Neural progenitor cell (in vitro differentiated cells): ENCODE measurements at regions not wholly inside any gene's neighbourhood (a gene's known extent, or its start where the extent isn't known, plus 50 kb on each side); places are given as distances from the start of the nearest gene placed in this dataset.

Experiments used
- DNase-seq: peaks from one replicate; pipeline ENCODE4 v3.0.0-alpha.2; 2016; ENCODE audit warnings: low spot score
- H2AFZ ChIP-seq: fragments of 200-600 bp; sonication (generic); replicated peaks from 2 replicates; pipeline ENCODE4 v1.6.1; 2016; ENCODE audit warnings: antibody characterized with exemption
- H3F3A ChIP-seq: fragments of 200-600 bp; sonication (generic); 2 replicates; pipeline ENCODE4 v1.6.1; 2016; ENCODE audit warnings: antibody characterized with exemption, low read depth
- H3K27ac ChIP-seq: fragments of 200-600 bp; sonication (generic); 2 replicates; pipeline ENCODE4 v1.5.1; 2016; ENCODE audit warnings: mild to moderate bottlenecking
- H3K27me3 ChIP-seq: fragments of 200-600 bp; sonication (generic); 2 replicates; pipeline ENCODE4 v1.6.1; 2016; ENCODE audit warnings: mild to moderate bottlenecking, moderate library complexity
- H3K36me3 ChIP-seq: fragments of 200-600 bp; sonication (generic); 2 replicates; pipeline ENCODE4 v1.5.1; 2016
- H3K4me1 ChIP-seq: fragments of 200-600 bp; sonication (generic); 2 replicates; pipeline ENCODE4 v1.6.1; 2016; ENCODE audit warnings: mixed run types
- H3K4me2 ChIP-seq: fragments of 200-600 bp; sonication (generic); 2 replicates; pipeline ENCODE4 v1.6.1; 2016
- H3K4me3 ChIP-seq: fragments of 200-600 bp; sonication (generic); 2 replicates; pipeline ENCODE4 v1.5.1; 2016
- H3K79me2 ChIP-seq: fragments of 200-600 bp; sonication (generic); 2 replicates; pipeline ENCODE4 v1.6.1; 2016; ENCODE audit warnings: low read depth
- H3K9ac ChIP-seq: fragments of 200-600 bp; sonication (generic); 2 replicates; pipeline ENCODE4 v1.6.1; 2016
- H3K9me3 ChIP-seq: fragments of 200-600 bp; sonication (generic); 2 replicates; pipeline ENCODE4 v1.5.1; 2016; ENCODE audit warnings: low read depth
- H4K20me1 ChIP-seq: fragments of 200-600 bp; sonication (generic); 2 replicates; pipeline ENCODE4 v1.6.1; 2016; ENCODE audit warnings: low read depth
- H3K27ac Mint-ChIP-seq: 3 replicates; pipeline ENCODE4 v1.8.0; 2021; ENCODE audit warnings: mixed read lengths
- H3K27me3 Mint-ChIP-seq: 2 replicates; pipeline ENCODE4 v1.8.0; 2022; ENCODE audit warnings: low read depth, mild to moderate bottlenecking, inconsistent platforms, moderate library complexity, mixed read lengths; ENCODE audit not compliant: insufficient read depth
- H3K36me3 Mint-ChIP-seq: 3 replicates; pipeline ENCODE4 v1.8.0; 2021; ENCODE audit warnings: mixed read lengths
- H3K4me1 Mint-ChIP-seq: 3 replicates; pipeline ENCODE4 v1.8.0; 2021; ENCODE audit warnings: mixed read lengths
- H3K4me3 Mint-ChIP-seq: 3 replicates; pipeline ENCODE4 v1.8.0; 2021; ENCODE audit warnings: mild to moderate bottlenecking, moderate library complexity, mixed read lengths
- H3K9me3 Mint-ChIP-seq: 3 replicates; pipeline ENCODE4 v1.8.0; 2020; ENCODE audit warnings: mixed read lengths
- EZH2 ChIP-seq: fragments of 200-600 bp; sonication (generic); IDR thresholded peaks from 2 replicates; pipeline ENCODE4 v1.6.1; 2017; ENCODE audit warnings: antibody characterized with exemption, mild to moderate bottlenecking, moderate library complexity
- EZH2phosphoT487 ChIP-seq: fragments of 200-600 bp; sonication (generic); IDR thresholded peaks from 2 replicates; pipeline ENCODE4 v1.6.1; 2017; ENCODE audit warnings: antibody characterized with exemption
- TF ChIP-seq, protein P1 (sequence below): fragments of 200-600 bp; sonication (generic); IDR thresholded peaks from 2 replicates; pipeline ENCODE4 v1.5.1; 2017; ENCODE audit warnings: antibody characterized with exemption, mild to moderate bottlenecking

DNA sequence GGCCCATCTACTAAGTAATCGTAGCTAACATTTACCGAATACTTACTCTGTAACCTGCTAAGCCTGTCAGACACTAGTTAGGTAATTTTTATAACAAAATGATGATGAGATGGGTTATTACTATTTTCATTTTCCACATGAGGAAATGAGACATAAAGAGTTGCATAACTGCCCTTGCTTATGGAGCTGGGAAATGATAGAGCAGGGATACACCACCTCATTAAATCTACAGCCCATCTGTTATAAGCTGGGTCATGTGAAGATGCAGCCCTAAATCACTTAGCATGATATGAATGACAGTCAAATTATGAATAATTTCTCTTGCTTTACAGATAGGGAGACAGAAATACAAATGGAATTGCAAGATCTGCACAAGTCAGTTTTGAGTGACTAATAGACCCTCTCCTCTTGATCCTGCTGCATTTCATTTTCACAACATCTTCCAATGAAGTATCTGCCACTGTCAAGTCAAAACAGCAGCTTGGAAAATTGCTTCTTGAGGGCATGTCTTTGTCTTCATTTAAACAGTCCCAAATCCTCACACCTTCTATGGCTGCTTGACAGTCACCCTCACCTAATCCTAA, 364.7 kb downstream of the PRELID2 start:
- no peaks in the 10 kb centered on the region for H3K9me3 Mint-ChIP-seq
- no peak overlapping the region for H3K4me3 ChIP-seq
- H3K4me1 ChIP-seq, result peaks cover 18% of the 10 kb centered on the region
- no peak overlapping the region for H3K27ac Mint-ChIP-seq
- no peak overlapping the region for H3K4me2 ChIP-seq
- H3K36me3 ChIP-seq, result no peaks in the 10 kb centered on the region
- H3K27me3 Mint-ChIP-seq, result no peaks in the 10 kb centered on the region
- H3K79me2 ChIP-seq, result no peaks in the 10 kb centered on the region
- no peak overlapping the region for H3K4me3 Mint-ChIP-seq
- H3K27ac ChIP-seq, result no peak overlapping the region
- no peaks in the 10 kb centered on the region for H3K4me1 Mint-ChIP-seq
- DNase-seq, result no peak
- H3K9ac ChIP-seq, result no peak overlapping the region
- H4K20me1 ChIP-seq, result no peaks in the 10 kb centered on the region
- TF ChIP-seq, protein P1, sequence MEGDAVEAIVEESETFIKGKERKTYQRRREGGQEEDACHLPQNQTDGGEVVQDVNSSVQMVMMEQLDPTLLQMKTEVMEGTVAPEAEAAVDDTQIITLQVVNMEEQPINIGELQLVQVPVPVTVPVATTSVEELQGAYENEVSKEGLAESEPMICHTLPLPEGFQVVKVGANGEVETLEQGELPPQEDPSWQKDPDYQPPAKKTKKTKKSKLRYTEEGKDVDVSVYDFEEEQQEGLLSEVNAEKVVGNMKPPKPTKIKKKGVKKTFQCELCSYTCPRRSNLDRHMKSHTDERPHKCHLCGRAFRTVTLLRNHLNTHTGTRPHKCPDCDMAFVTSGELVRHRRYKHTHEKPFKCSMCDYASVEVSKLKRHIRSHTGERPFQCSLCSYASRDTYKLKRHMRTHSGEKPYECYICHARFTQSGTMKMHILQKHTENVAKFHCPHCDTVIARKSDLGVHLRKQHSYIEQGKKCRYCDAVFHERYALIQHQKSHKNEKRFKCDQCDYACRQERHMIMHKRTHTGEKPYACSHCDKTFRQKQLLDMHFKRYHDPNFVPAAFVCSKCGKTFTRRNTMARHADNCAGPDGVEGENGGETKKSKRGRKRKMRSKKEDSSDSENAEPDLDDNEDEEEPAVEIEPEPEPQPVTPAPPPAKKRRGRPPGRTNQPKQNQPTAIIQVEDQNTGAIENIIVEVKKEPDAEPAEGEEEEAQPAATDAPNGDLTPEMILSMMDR, result no peak
- TF ChIP-seq EZH2phosphoT487, result no peak
- no peak for TF ChIP-seq EZH2
- peaks cover 6% of the 10 kb centered on the region for H3F3A ChIP-seq
- H3K36me3 Mint-ChIP-seq, result no peaks in the 10 kb centered on the region
- no peaks in the 10 kb centered on the region for H3K9me3 ChIP-seq
- no peaks in the 10 kb centered on the region for H3K27me3 ChIP-seq
- no peak overlapping the region for H2AFZ ChIP-seq

GRCh38 chr5:145467446-145467845, 367.7 kb downstream of the PRELID2 start:
- no peak overlapping the region for H3K9ac ChIP-seq
- no peaks in the 10 kb centered on the region for H3K27me3 Mint-ChIP-seq
- H3K4me2 ChIP-seq, result no peak overlapping the region
- H3K4me3 Mint-ChIP-seq, result no peak overlapping the region
- H3K27ac ChIP-seq, result no peak overlapping the region
- no peaks in the 10 kb centered on the region for H3K79me2 ChIP-seq
- no peak overlapping the region for H3K4me3 ChIP-seq
- H3K27ac Mint-ChIP-seq, result no peak overlapping the region
- DNase-seq, result no peak
- no peaks in the 10 kb centered on the region for H3K9me3 ChIP-seq
- no peaks in the 10 kb centered on the region for H3K27me3 ChIP-seq
- no peaks in the 10 kb centered on the region for H3K4me1 Mint-ChIP-seq
- H3K36me3 Mint-ChIP-seq, result no peaks in the 10 kb centered on the region
- no peak overlapping the region for H2AFZ ChIP-seq
- H4K20me1 ChIP-seq, result no peaks in the 10 kb centered on the region
- no peaks in the 10 kb centered on the region for H3K9me3 Mint-ChIP-seq
- H3K36me3 ChIP-seq, result no peaks in the 10 kb centered on the region
- peaks cover 18% of the 10 kb centered on the region for H3K4me1 ChIP-seq
- peaks cover 6% of the 10 kb centered on the region for H3F3A ChIP-seq
- TF ChIP-seq EZH2, result no peak
- no peak for TF ChIP-seq EZH2phosphoT487
- TF ChIP-seq, protein P1, result no peak

DNA sequence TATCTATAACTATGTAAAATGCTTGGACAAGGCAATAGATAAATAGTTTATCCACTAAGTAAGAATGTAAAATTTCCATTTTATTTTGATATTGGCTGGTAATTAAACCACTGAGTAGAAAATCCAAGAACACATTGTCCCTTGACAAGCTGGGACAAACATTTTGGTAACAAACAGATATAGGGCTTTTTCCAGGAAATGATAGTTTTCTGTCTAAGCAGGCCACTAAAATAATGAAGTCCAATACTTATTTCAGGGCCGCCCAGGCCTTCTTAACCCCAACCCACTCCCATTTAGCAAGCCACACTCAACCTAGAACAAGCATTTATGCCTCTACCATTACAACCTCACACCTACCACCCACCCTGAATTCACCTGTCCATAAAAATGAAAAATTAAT, 368.6 kb downstream of the PRELID2 start:
- Mint-ChIP-seq H3K4me3 (no peak overlapping the region), H3K36me3 (no peaks in the 10 kb centered on the region), H3K27ac (no peak overlapping the region), H3K4me1 (no peaks in the 10 kb centered on the region), H3K27me3 (no peaks in the 10 kb centered on the region), H3K9me3 (no peaks in the 10 kb centered on the region)
- Histone ChIP-seq H3K4me2 (no peak overlapping the region), H4K20me1 (no peaks in the 10 kb centered on the region), H3K4me1 (peaks cover 11% of the 10 kb centered on the region), H2AFZ (no peak overlapping the region), H3K79me2 (no peaks in the 10 kb centered on the region), H3K27ac (no peak overlapping the region), H3K27me3 (no peaks in the 10 kb centered on the region), H3K9me3 (no peaks in the 10 kb centered on the region), H3K36me3 (no peaks in the 10 kb centered on the region), H3F3A (no peaks in the 10 kb centered on the region), H3K4me3 (no peak overlapping the region), H3K9ac (no peak overlapping the region)
- TF ChIP-seq, protein P1, result no peak
- TF ChIP-seq EZH2, result no peak
- TF ChIP-seq EZH2phosphoT487, result no peak
- no peak for DNase-seq
